Stomach (tissue), 4 donors: ENCODE measurements at regions not wholly inside any gene's neighbourhood (a gene's known extent, or its start where the extent isn't known, plus 50 kb on each side); places are given as distances from the start of the nearest gene placed in this dataset.
"Not testable (repeated sequence)": the region's sequence is repeated elsewhere in the genome, so short reads cannot be mapped to it uniquely, and the experiment has no call there.

Experiments
- EP300 ChIP-seq: sonication (generic); formaldehyde crosslinking; IDR thresholded peaks from one replicate; pipeline ENCODE4 v1.6.1; 2017; ENCODE audit warnings: antibody characterized with exemption
- POLR2A ChIP-seq, 4 donors: fragments of 450-650 bp; IDR thresholded peaks; one replicate each; pipeline ENCODE4 v1.6.1; 2016; ENCODE audit warnings: antibody characterized with exemption in 4 of 4, control low read depth in 2 of 4, mild to moderate bottlenecking in 1 of 4, moderate library complexity in 1 of 4
- POLR2AphosphoS5 ChIP-seq, 3 donors: sonication (generic); formaldehyde crosslinking; IDR thresholded peaks; one replicate each; pipeline ENCODE4 v1.6.1; 2016; ENCODE audit warnings: antibody characterized with exemption in 3 of 3
- TF ChIP-seq, protein P1 (sequence below), 7 experiments: fragments of 450-650 bp in 4 of 7; fragments of 200-600 bp in 3 of 7; sonication (generic) in 3 of 7; IDR thresholded peaks; one replicate each; pipeline ENCODE4 v1.5.1; 2016 to 2019; ENCODE audit warnings: antibody characterized with exemption in 7 of 7, control low read depth in 2 of 7, mild to moderate bottlenecking in 1 of 7

DNA sequence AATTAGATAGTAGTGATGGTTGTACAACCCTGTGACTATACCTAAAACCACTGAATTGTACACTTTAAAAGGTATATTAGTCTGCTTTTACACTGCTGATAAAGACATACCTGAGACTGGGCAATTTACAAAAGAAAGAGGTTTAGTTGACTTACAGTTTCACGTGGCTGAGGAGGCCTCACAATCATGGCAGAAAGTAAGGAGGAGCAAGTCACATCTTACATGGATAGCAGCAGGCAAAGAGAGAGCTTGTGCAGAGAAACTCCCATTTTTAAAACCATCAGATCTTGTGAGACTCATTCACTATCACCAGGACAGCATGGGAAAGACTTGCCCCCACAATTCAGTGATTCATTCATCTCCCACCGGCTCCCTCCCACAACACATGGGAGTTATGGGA is 379.9 kb downstream of the RRAGC start:
- TF ChIP-seq, protein P1, sequence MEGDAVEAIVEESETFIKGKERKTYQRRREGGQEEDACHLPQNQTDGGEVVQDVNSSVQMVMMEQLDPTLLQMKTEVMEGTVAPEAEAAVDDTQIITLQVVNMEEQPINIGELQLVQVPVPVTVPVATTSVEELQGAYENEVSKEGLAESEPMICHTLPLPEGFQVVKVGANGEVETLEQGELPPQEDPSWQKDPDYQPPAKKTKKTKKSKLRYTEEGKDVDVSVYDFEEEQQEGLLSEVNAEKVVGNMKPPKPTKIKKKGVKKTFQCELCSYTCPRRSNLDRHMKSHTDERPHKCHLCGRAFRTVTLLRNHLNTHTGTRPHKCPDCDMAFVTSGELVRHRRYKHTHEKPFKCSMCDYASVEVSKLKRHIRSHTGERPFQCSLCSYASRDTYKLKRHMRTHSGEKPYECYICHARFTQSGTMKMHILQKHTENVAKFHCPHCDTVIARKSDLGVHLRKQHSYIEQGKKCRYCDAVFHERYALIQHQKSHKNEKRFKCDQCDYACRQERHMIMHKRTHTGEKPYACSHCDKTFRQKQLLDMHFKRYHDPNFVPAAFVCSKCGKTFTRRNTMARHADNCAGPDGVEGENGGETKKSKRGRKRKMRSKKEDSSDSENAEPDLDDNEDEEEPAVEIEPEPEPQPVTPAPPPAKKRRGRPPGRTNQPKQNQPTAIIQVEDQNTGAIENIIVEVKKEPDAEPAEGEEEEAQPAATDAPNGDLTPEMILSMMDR (IDR thresholded peaks at IDR 0.05) = not testable (repeated sequence)
- TF ChIP-seq POLR2AphosphoS5 (IDR thresholded peaks at IDR 0.05); POLR2A (IDR thresholded peaks at IDR 0.05); EP300: not testable (repeated sequence)
